ENCODE measurements at regions not wholly inside any gene's neighbourhood (a gene's known extent, or its start where the extent isn't known, plus 50 kb on each side); places are given as distances from the start of the nearest gene placed in this dataset.

DNA sequence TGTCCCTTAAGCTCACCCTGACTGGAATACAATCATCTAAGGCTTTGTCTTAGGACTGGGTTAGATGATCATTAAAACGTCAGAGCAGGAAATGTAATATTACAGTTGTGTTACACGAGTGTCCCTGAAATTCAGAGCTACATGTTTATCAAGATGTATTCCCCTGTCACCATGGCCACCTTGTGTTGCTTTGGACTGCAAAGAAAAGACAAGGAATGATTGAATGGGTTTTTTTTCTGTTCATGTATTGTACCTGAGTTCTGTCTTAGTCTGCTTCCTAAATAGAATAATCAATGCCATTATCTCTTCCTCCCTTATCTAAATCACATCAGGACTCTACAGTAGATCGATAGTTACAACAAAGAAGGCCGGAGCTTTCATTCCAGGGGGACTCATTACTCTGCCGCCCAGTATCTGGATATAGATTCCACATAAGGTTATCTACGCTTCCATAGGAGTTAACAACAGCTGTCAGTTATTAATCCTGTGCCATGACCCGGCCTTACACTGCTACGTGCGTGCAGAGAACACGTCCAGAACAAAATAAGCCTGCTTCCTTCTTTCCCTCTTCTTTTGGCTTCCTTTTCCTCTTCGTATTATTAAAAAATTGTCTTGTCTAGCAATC is 274.1 kb upstream of the SASH1 start:
- DNase-seq, result no peak

DNA sequence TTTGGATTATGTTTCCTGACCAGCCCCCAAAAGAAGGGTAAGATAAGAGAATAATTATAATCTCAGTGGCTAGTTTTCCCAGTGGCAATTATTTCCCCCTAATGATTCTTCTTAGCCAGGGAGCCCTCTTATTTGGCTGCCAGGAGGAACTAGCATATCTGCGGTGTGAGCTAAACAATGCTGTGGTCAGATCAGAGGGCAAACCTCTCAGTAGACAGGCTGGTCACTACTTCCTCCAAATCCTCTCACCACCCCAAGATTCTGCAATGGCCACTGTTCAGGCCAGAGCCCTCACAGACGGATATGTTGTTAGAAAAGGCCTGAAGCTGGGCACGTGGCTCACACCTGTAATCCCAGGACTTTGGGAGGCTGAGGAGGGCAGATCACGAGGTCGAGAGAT is 273.4 kb upstream of the SASH1 start:
- no peak for DNase-seq

GRCh38 chr6:148074291-148074690 is 268.3 kb upstream of the SASH1 start:
- DNase-seq, result no peak

DNA sequence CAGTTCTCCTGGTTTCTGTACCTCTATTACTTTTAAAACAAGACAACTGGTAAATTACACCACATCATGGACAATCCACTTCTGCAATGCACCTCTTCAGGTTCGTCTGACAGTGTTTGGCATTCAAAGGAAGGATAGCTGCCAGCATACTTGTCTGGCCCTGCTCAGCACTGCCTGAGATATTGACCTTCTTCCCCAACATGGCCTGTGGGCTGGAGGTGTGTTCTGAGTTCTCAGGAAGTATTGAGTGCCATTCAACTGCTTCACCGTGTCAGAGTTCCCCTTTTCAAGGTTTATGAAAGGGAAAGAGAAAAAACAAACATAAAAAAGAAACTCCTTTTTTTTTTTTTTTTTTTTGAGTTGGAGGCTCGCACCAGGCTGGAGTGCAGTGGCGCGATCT is 267.9 kb upstream of the SASH1 start:
- DNase-seq, result no peak

DNA sequence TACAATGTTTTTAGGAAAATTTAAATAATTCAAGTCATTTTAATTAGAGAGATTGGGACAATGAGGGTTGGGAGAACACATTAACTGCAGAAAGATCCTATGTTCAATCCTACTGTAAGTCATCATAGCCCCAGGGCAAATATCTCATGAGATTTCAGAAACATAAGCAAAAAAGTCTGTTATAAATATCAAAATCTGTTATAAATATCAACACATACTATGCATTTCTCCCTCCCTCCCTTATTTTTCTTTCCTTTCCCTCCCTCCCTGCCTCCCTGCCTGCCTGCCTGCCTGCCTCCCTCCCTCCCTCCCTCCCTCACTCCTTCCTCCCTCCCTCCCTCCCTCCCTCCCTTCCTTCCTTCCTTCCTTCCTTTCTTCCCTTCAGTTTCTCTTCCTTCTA is 267.3 kb upstream of the SASH1 start:
- DNase-seq, result no peak

- DNase-seq, result no peak
These were observed 266.6 kb upstream of the SASH1 start for GRCh38 chr6:148076051-148076450.

DNA sequence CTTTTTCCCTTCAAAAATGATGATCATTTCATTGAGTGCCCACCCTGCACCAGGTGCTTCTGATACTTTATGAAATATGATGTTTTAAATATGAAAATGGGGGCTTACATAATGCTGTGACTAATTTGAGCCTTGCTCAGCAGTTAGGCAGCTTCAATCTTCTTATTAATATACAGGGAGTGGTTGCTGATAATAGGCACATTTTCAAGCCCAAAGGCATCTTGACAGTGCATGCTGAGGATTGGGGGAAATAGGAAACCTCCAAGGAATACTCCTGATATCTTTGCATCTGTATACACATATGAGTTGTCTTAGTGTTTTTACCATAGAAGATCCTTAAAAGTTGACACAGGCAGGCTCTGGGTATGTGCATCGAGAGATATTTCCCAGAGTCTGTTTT is 262.3 kb upstream of the SASH1 start:
- DNase-seq, result no peak

DNA sequence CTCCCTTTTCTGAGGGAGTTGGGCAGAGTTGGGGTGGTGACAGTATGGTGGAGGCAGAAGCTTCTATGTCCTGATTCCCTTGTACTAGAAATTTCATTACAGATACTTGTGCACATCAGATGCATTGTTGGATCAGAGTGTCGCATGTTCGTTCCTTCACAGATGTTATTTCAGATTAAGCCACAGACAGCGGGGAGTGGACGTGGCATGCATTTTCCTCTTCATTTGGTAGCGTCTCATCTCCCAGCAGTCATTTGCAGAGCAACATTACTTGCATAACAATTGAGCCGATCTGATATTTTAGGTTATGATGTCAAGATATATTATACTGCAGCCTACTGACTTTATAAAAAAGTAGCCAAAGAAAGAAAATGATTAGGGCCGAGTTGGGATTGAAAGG is 261.6 kb upstream of the SASH1 start:
- DNase-seq, result no peak

GRCh38 chr6:148082044-148082443 is 260.6 kb upstream of the SASH1 start:
- DNase-seq, result no peak

- no peak for DNase-seq
These were observed 259.9 kb upstream of the SASH1 start for GRCh38 chr6:148082696-148083095.

DNA sequence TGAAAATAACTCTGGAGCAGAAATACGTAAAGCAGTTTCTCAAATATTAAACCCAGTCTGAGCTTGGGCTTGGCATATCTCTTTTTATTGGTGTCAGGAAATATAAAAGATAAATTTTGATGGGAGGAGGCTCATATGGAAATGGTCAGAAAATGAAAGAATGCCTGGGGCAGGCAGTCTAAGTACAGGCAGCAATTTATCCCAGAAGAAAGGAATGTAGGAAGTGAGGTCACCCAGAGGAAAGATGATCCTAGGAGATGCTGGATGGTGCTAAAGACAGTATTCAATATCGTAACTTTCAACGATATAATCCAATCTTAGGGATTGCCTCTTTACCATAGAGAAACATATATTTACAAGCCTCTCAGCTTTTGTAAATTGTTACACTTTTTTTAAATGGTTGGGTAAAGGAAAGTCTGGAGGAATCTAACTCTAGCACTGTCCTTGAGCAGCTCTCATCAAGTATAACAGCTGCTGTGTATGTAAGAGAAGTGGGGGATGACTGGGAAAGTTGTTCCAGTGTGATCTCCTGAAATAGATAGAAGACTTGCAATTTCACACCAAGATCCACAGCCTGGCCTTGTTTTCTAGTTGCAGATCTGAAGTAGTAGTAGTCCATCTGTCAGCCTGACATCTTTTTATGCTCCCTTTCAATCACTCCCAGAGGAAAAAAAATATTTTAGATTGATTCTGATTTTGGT is 256.9 kb upstream of the SASH1 start:
- no peak for DNase-seq

GRCh38 chr6:148086386-148086785 is 256.3 kb upstream of the SASH1 start:
- no peak for DNase-seq

- DNase-seq, result no peak
These were observed 255.8 kb upstream of the SASH1 start for GRCh38 chr6:148086843-148087242.

GRCh38 chr6:148087659-148088058 is 255.0 kb upstream of the SASH1 start:
- no peak for DNase-seq

DNA sequence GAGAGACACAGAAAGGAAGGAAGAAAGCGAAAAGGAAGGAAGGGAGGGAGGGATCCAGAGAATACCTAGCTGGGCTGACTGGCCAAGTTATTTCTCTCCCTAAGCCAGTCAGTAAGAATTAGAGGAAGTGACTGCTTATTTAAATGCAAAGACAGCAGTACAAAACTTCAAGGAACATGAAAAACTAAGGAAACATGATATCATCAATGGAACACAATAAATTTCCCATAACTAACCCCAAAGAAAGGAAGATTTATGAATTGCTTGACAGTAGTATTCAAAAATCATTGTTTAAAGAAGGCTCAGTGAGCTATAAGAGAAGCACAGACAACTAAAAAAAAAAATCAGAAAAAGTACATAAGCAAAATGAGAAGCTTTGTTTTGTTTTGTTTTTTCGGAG is 252.3 kb upstream of the SASH1 start:
- DNase-seq, result no peak

GRCh38 chr6:148091394-148091793 is 251.2 kb upstream of the SASH1 start:
- no peak for DNase-seq

GRCh38 chr6:148103436-148103835 is 239.2 kb upstream of the SASH1 start:
- DNase-seq, result no peak

GRCh38 chr6:148104131-148104530 is 238.5 kb upstream of the SASH1 start:
- no peak for DNase-seq

GRCh38 chr6:148105695-148106094 is 236.9 kb upstream of the SASH1 start:
- DNase-seq, result no peak

GRCh38 chr6:148107911-148108310 is 234.7 kb upstream of the SASH1 start:
- DNase-seq, result no peak

DNA sequence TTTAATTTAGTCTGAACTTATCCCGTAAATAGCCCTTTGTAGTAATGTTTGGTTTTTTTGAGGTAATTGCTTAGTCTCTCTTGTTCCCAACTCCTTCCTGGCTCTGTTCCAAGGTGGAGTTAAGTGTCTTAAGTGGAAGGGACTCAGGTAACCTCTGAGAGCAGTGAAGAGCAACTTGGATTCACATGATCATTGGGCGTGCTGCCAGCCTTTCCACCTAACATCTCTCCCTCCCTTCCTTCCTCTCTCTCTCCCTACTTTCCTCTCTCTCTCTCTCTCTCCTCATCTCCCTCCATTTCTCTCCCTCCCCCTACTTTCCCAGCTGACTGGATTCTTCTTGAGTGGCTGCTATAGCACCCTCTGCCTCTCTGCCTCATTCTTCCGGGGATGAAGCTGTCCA is 232.9 kb upstream of the SASH1 start:
- DNase-seq, result no peak

GRCh38 chr6:148110925-148111324 is 231.7 kb upstream of the SASH1 start:
- DNase-seq, result no peak

DNA sequence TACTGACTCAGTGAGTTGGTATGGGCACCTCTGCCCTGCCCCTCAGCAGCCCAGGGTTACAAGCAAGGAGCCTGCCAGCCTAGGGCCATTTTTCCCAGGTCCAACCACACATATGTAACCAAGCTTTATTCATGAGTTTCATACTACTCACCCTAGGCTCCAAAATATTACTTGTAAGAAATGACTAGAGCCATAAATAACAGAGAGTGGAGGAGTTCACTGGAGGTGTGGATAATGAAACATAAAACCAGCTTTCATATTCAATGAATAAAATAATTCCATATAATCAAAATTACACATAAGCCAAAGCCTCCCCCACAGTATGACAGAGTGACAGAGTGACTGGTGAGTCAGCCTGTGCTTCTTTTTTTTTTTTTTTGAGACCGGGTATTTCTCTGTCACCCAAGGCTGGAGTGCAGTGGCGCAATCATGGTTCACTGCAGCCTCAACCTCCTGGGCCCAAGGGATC is 229.8 kb upstream of the SASH1 start:
- DNase-seq, result no peak

GRCh38 chr6:148116001-148116400 is 226.6 kb upstream of the SASH1 start:
- DNase-seq, result no peak

GRCh38 chr6:148118244-148118643 is 224.4 kb upstream of the SASH1 start:
- DNase-seq, result no peak

Measured in activated gamma-delta T cell treated with Interleukin-2 at 50 U/mL for 16 hours (primary cell).